ENCODE measurements at regions not wholly inside any gene's neighbourhood (a gene's known extent, or its start where the extent isn't known, plus 50 kb on each side); places are given as distances from the start of the nearest gene placed in this dataset.

GRCh38 chr7:95684037-95684436, 87.7 kb upstream of the PDK4 start:
- no peak overlapping the region for H3K4me2 ChIP-seq (ENCODE audit: low read depth, low read length)
- H4K20me1 ChIP-seq (ENCODE audit: insufficient read depth, low read length), result no peaks in the 10 kb centered on the region
- H3K27ac ChIP-seq (ENCODE audit: extremely low read length, insufficient read depth, low read length), result no peak overlapping the region
- FAIRE-seq (no peak), DNase-seq (ENCODE audit: low spot score) (peak; percentile 21), ATAC-seq (no peak)
- H3K4me1 ChIP-seq (ENCODE audit: insufficient read depth, low read length), result no peaks in the 10 kb centered on the region
- no TSS peak for BruUV-seq (replicated peaks)
- H2AFZ ChIP-seq (ENCODE audit: low read length), result no peak overlapping the region
- H3K36me3 ChIP-seq (replicated peaks in 1 of 2; ENCODE audit: control insufficient read depth in 1 of 2, insufficient read depth in 2 of 2, low read length in 2 of 2), result no peaks in the 10 kb centered on the region
- ChIA-PET POLR2A (no interaction called here), CTCF (ENCODE audit: low intra/inter-chr PET ratio, low total read pairs) (interaction anchor here (1.2 to 11.0 kb wide), 3 partner anchors 139 to 172 kb away, joined by 5 to 150 read pairs (median 12); no protein-coding TSS in a partner anchor)
- no peaks in the 10 kb centered on the region for H3K27me3 ChIP-seq (ENCODE audit: control insufficient read depth in 1 of 2, insufficient read depth in 2 of 2, low read length in 2 of 2)
- H3K9ac ChIP-seq (ENCODE audit: insufficient read depth, low read depth, low read length), result no peak overlapping the region
- in situ Hi-C loops (cut with HindIII; ENCODE audit: extremely low pct_ligation_motif_present, low pct_unique_long_range_greater_than_20kb), result loop anchor here (25.0 kb wide), 2 partner anchors 347 to 1397 kb away; no protein-coding TSS in a partner anchor
- intact Hi-C loops (cut with micrococcal nuclease; ENCODE audit: unreplicated experiment), result loop anchor here (1.0 kb wide), 1 partner anchor 139 kb away; no protein-coding TSS in a partner anchor
- 14% methylated on average over 2 of the region's 2 CpGs for WGBS (ENCODE audit: low lambda C conversion rate)
- no peak overlapping the region for H3K4me3 ChIP-seq (replicated peaks in 1 of 3; ENCODE audit: insufficient read depth in 1 of 3, low read depth in 2 of 3, low read length in 3 of 3)
- no peaks in the 10 kb centered on the region for H3K79me2 ChIP-seq (ENCODE audit: insufficient read depth, low read length)
- no peaks in the 10 kb centered on the region for H3K9me3 ChIP-seq (ENCODE audit: low read length)
- TF ChIP-seq STAG1 (CRISPR knock-in tag; IDR thresholded peaks at IDR 0.05) (peak; percentile 51), PITX1 (CRISPR knock-in tag; IDR thresholded peaks at IDR 0.05) (no peak), HNF1A (IDR thresholded peaks at IDR 0.05; ENCODE audit: low read depth) (no peak), HNF1A (CRISPR knock-in tag; IDR thresholded peaks at IDR 0.05; ENCODE audit: borderline replicate concordance) (no peak), SMC3 (IDR thresholded peaks at IDR 0.05; ENCODE audit: low read length) (peak; percentile 17; the same call in 1 of the 2 replicates), CTCF (CRISPR knock-in tag; IDR thresholded peaks at IDR 0.05) (0 out of 2 replicates have a peak, but pooled peaks have one; percentile 32)
